ENCODE measurements at regions not wholly inside any gene's neighbourhood (a gene's known extent, or its start where the extent isn't known, plus 50 kb on each side); places are given as distances from the start of the nearest gene placed in this dataset.

DNA sequence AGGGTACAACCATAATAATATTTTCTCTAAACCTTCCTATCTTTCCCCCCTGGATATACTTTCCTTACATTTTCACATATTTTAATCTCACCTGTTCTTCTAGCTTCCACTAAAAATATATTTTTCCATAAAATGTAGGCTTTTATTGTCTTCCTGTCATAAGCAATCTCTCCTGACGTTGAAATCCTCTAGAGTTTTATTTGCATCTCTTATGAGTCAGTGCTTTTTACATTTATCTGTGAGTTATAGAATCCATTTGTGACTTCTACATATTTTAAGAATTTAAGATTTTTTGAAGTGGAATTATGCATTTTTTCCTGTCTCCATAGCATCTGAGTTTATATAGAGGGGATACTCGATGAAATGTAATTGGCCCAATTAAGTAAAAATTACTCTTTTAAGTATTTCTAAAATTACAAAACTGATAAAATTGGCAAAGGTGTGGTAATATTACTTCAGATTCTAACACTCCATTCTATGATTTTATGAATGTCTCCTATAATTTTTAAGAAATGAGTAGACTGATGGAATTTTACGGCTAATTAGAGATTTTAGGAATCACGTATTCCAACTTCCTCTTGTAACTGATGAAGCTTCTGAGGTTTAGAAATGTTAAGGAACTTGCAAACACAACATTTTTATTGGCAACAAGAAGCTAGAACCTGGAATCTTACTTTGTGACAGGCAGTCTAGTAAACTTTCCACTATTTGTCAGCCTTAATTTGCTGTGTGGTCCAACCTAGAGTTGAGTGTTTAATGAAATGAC lies 422.9 kb upstream of the SEMA3A start:
- no peak for TF ChIP-seq CTCF (IDR thresholded peaks at IDR 0.05; ENCODE audit: borderline replicate concordance, insufficient read depth, low read depth, low read length)
- H3K4me3 ChIP-seq (ENCODE audit: low read depth, low read length) = no peak overlapping the region

GRCh38 chr7:84614821-84615501 lies 420.4 kb upstream of the SEMA3A start:
- H3K4me3 ChIP-seq (ENCODE audit: low read depth, low read length) = no peak overlapping the region
- TF ChIP-seq CTCF (IDR thresholded peaks at IDR 0.05; ENCODE audit: borderline replicate concordance, insufficient read depth, low read depth, low read length) = no peak

GRCh38 chr7:84612981-84613681 lies 418.5 kb upstream of the SEMA3A start:
- no peak for TF ChIP-seq CTCF (IDR thresholded peaks at IDR 0.05; ENCODE audit: borderline replicate concordance, insufficient read depth, low read depth, low read length)
- no peak overlapping the region for H3K4me3 ChIP-seq (ENCODE audit: low read depth, low read length)

DNA sequence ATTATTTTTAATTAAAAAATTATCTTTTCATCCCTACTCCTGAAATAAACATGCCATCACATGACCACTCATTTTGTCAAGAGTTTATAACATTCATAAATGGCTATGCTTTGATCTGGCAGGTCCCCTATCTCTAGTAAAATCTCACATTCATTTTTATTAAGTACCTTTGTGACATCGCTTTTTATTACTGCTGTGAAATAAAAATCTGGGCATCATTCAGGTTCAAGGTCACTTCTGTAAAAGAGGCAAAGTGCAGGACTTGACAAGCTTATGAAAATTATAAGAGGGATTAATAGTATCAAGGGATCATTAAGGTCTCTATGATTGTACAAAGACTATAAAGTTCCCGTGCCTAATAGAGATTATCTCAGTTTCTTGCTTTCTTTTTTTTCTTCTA lies 416.8 kb upstream of the SEMA3A start:
- no peak overlapping the region for H3K4me3 ChIP-seq (ENCODE audit: low read depth, low read length)
- no peak for TF ChIP-seq CTCF (IDR thresholded peaks at IDR 0.05; ENCODE audit: borderline replicate concordance, insufficient read depth, low read depth, low read length)

GRCh38 chr7:84610390-84610789 lies 415.8 kb upstream of the SEMA3A start:
- no peak for TF ChIP-seq CTCF (IDR thresholded peaks at IDR 0.05; ENCODE audit: borderline replicate concordance, insufficient read depth, low read depth, low read length)
- no peak overlapping the region for H3K4me3 ChIP-seq (ENCODE audit: low read depth, low read length)

GRCh38 chr7:84605301-84605700 lies 410.7 kb upstream of the SEMA3A start:
- H3K4me3 ChIP-seq (ENCODE audit: low read depth, low read length) = no peak overlapping the region
- TF ChIP-seq CTCF (IDR thresholded peaks at IDR 0.05; ENCODE audit: borderline replicate concordance, insufficient read depth, low read depth, low read length) = no peak

All from GM12875 (cell line).